ENCODE measurements at regions not wholly inside any gene's neighbourhood (a gene's known extent, or its start where the extent isn't known, plus 50 kb on each side); places are given as distances from the start of the nearest gene placed in this dataset.

GRCh38 chr16:5328546-5328945 lies 231.0 kb upstream of the EEF2KMT start:
- TF ChIP-seq CTCF (IDR thresholded peaks at IDR 0.05): no peak
- DNase-seq (ENCODE audit: low spot score) (no peak), ATAC-seq (ENCODE audit: low FRiP score) (no peak)

- TF ChIP-seq CTCF (IDR thresholded peaks at IDR 0.05): no peak
- DNase-seq (ENCODE audit: low spot score) (no peak), ATAC-seq (ENCODE audit: low FRiP score) (peak; percentile 56)
Measured at GRCh38 chr16:5326395-5326794, 228.8 kb upstream of the EEF2KMT start.

- TF ChIP-seq CTCF (IDR thresholded peaks at IDR 0.05): no peak
- DNase-seq (ENCODE audit: low spot score) (no peak), ATAC-seq (ENCODE audit: low FRiP score) (no peak)
Measured at GRCh38 chr16:5325932-5326331, 228.3 kb upstream of the EEF2KMT start.

GRCh38 chr16:5323284-5324141 lies 225.9 kb upstream of the EEF2KMT start:
- ATAC-seq (ENCODE audit: low FRiP score) (no peak), DNase-seq (ENCODE audit: low spot score) (no peak)
- TF ChIP-seq CTCF (IDR thresholded peaks at IDR 0.05): no peak

- DNase-seq (ENCODE audit: low spot score) (no peak), ATAC-seq (ENCODE audit: low FRiP score) (peak; percentile 64)
- no peak for TF ChIP-seq CTCF (IDR thresholded peaks at IDR 0.05)
Measured at GRCh38 chr16:5321930-5322329, 224.3 kb upstream of the EEF2KMT start.

GRCh38 chr16:5319799-5320198 lies 222.2 kb upstream of the EEF2KMT start:
- no peak for ATAC-seq (ENCODE audit: low FRiP score)
- DNase-seq (ENCODE audit: low spot score): no peak
- TF ChIP-seq CTCF (IDR thresholded peaks at IDR 0.05): no peak

- DNase-seq (ENCODE audit: low spot score) (no peak), ATAC-seq (ENCODE audit: low FRiP score) (no peak)
- no peak for TF ChIP-seq CTCF (IDR thresholded peaks at IDR 0.05)
Measured at GRCh38 chr16:5315914-5316313, 218.3 kb upstream of the EEF2KMT start.
